Astrocyte of the cerebellum (primary cell): ENCODE measurements at regions not wholly inside any gene's neighbourhood (a gene's known extent, or its start where the extent isn't known, plus 50 kb on each side); places are given as distances from the start of the nearest gene placed in this dataset.

Experiments used
- DNase-seq: peaks from one replicate; pipeline ENCODE4 v3.0.0-alpha.2; 2011; ENCODE audit warnings: low read depth
- H3K4me3 ChIP-seq: 2 replicates; pipeline ENCODE4 v1.5.1; 2011; ENCODE audit warnings: mild to moderate bottlenecking, low read depth, low read length, moderate library complexity
- CTCF ChIP-seq: IDR thresholded peaks from 2 replicates; pipeline ENCODE4 v1.5.1; 2012; ENCODE audit warnings: low read length, low read depth, moderate library complexity, mild to moderate bottlenecking; ENCODE audit errors: missing control alignments
- in situ Hi-C: cut with HindIII; loops from 2 replicates; pipeline ENCODE4 v1.10.0; 2017; ENCODE audit warnings: low sequenced_read_pairs

DNA sequence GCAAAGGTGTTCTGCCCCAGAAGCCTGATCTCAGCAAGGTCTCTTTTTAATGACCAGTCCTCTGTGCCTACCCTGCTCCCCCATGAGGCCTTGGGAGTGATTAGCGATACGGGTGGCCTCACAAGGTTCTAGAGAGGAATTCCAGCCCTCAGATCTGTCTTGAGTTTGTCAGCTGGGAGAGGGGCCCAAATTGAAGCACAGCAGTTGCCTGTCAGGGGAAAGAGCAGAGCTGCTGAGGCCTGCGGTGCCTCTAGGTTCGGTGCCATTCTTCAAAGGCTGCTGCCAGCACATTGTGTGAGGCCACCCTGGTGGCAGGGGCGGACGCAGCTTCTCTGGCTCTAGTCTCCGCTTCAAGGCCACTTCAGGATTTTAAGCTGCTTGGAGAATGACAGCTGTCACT is 85.7 kb upstream of the GRIA1 start:
- in situ Hi-C loops: no loop called here
- no peak for DNase-seq
- TF ChIP-seq CTCF: no peak
- no peak overlapping the region for H3K4me3 ChIP-seq

DNA sequence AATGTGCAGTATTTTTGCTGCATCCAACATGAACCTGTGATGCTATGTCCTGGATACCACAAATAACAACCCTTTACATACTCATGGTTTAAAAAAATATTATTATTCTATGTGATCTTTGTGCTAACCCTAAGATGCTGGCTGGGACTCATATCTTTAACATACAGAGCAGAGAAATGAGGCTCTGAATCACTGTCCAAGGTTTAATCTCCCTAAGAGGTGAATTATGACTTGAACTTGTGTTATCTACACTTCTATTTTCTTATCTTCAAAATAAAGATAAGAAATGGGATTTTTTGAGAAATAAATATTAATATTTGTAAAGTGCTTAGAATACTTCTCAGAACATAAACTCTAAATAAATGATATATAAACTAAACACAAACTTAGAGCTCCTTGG is 68.8 kb upstream of the GRIA1 start:
- H3K4me3 ChIP-seq: no peak overlapping the region
- in situ Hi-C loops: no loop called here

DNA sequence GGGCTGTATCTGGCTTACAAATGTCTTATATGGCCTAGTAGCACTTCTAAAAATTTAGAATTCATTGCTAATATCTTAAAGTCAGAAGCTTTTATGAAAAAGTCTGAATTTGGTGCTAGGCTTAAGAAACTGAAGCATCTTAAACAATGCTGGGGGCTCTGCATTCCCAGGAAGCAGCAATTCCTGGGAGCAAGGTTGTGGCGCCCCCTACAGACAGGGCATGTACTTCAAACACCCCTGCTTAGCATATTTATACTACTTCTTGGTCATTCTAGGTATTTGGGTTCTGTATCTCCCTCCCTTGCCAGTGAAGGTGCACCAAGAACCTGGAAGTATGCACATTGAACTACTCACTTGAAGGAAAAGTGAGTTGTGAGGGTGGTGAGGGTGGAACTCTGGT is 64.6 kb upstream of the GRIA1 start:
- no peak for DNase-seq
- no peak for TF ChIP-seq CTCF
- in situ Hi-C loops: no loop called here
- no peak overlapping the region for H3K4me3 ChIP-seq

More for the DNA sequence above, 68.8 kb upstream of the GRIA1 start:
- no peak for TF ChIP-seq CTCF
- no peak for DNase-seq

DNA sequence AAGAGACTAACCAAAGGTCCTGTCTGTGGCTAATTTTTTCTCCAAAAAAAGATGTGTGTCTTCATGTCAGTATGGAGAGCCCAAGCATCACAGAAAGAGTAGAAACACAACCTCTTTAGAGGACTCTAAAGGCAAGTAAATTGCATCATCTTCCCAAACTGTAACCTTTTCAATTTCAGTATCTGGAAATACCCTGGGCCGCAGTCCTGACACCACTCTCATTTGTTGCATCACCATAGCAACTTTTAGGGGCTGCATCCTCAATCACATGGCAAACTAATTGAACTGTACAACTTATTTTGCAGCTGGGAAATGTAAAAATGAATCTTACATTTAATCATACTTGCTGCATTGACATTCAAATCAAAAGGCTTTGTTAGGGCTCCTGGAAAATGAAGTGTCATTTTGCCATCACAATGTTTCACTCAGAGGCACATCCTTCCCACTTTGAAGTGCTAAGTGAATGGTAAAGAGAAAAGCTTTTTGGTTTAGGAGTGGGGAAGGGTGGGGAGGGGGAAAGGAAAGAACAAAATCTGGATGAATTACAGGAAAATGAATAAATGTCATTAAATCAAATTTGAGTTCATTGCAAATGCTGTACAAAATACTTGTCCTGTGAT is 60.6 kb upstream of the GRIA1 start:
- no peak overlapping the region for H3K4me3 ChIP-seq
- in situ Hi-C loops: no loop called here
- no peak for DNase-seq
- TF ChIP-seq CTCF: no peak

- no peak for TF ChIP-seq CTCF
- in situ Hi-C loops: no loop called here
- DNase-seq: no peak
- H3K4me3 ChIP-seq: no peak overlapping the region
Measured at GRCh38 chr5:153432583-153432982, 57.9 kb upstream of the GRIA1 start.

- no peak for TF ChIP-seq CTCF
- no peak for DNase-seq
- no peak overlapping the region for H3K4me3 ChIP-seq
- in situ Hi-C loops: no loop called here
Measured at GRCh38 chr5:153437251-153437650, 53.2 kb upstream of the GRIA1 start.

DNA sequence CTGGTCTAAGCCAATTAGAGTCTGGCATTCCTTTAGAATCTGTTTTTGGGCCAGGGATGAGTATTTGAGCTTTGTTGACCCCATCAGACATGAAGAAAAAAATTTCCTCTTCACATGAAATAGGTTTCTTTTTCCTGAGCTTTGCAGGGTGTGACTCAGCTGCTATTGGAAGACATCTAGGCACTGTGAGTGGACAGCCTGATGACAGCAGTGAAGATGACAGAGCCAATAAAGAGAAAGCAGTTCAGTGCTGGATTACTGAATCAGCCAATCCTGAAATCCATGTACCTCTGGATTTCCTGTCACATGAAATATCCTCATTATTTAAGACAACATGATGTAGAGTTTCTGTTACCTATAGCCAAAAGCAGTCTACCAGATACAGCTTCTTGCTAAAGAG is 51.3 kb upstream of the GRIA1 start:
- TF ChIP-seq CTCF: no peak
- no peak overlapping the region for H3K4me3 ChIP-seq
- no peak for DNase-seq
- in situ Hi-C loops: no loop called here
